GM19035 (cell line): ENCODE measurements at regions not wholly inside any gene's neighbourhood (a gene's known extent, or its start where the extent isn't known, plus 50 kb on each side); places are given as distances from the start of the nearest gene placed in this dataset.
"Not testable (repeated sequence)": the region's sequence is repeated elsewhere in the genome, so short reads cannot be mapped to it uniquely, and the experiment has no call there.

ENCODE experiments used
- ATAC-seq: cut with Tn5 transposase; IDR thresholded peaks from one replicate; pipeline ENCODE4 v1.9.1; 2021; ENCODE audit not compliant: unreplicated experiment

DNA sequence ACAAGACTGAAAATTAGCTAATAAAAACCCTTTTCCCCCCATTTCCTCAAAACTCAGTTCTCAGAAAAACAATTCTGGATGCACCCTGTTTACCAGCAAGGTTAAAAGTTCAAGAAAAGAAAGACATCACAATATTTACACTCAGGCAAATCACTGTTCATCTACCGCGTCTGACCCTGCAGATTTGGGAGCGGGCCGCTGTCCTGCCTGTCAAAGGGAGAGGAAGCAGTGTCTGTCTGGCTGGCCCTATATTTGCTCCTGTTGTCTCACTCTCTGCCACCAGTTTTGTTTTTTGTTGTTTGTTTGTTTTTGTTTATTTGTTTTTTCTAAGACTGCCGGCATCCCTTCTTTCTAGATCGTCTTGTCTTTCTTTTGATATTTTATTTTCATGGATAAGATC lies 299.4 kb downstream of the BCL2L11 start:
- ATAC-seq = not testable (repeated sequence)

DNA sequence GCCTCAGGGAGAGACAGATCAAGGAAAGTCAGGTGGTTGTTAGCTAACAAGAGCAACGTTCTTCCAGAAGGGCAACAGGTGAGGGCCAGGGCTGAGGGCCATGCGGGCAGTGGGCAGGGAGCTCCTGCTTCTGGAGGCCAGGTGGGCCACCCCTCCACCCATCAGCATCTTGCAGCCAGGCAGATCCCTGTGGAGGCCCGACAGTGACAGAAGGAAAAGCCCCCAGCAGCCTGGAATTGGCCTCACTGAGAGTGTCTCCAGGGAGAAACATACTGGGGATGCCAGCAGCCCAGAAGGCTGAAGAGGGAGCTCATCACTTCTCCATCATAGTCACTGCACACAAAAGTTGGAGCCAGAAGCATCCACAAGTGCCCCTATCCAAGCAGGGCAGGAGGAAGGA lies 300.1 kb downstream of the BCL2L11 start:
- ATAC-seq = not testable (repeated sequence)

DNA sequence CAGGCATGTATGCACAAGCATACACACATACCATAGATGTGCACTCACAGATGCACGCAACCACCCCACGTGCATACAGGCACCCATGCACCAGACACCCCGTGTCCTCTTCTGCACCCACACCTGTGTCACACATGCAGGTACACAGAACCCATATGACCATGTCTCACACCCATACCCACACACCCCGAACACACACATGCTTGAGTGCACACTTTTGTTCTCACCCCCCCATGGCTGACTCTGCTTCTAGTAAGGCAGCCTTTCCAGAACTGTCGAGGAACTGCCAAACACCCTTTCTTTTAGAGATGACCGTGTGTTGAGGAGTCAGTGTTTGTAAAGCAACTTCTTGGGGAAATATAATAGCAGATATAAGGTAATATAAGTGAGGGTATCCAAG lies 301.2 kb downstream of the BCL2L11 start:
- not testable (repeated sequence) for ATAC-seq

DNA sequence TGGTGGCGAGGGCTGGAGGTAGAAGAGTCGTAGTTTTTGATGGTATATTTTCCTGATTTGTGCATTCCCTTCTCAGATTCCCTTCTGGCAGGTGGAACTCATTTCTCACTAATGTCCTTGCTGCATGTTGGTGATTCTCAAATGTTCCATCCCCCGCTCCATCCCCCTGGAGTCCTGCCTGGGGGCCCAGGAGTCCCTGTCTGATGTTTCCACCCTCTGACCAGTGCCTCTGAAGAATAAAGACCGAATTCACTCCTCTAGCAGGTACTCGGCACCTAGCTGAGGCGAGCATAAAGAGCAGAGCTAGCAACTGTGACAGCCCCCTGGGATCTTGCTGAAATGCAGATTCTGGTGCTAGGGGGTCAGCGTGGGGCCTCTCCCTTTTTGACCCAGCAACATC lies 301.8 kb downstream of the BCL2L11 start:
- ATAC-seq = not testable (repeated sequence)

DNA sequence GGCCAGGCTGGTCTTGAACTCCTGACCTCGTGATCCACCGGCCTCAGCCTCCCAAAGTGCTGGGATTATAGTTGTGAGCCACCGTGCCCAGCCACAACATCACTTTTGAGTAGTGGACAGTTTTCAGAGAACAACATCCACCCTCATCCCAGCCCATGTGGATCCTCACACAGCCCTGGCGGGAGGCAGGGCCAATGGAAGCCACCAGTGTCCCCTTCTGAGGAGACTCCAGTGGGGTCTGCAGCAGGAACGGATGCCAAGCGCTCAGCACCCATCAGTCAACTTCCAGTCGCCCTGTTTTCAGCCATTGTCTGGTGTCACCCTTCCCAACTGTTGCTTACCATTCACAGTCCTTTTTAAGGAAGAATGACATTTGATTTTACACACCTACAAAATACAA lies 302.5 kb downstream of the BCL2L11 start:
- not testable (repeated sequence) for ATAC-seq

DNA sequence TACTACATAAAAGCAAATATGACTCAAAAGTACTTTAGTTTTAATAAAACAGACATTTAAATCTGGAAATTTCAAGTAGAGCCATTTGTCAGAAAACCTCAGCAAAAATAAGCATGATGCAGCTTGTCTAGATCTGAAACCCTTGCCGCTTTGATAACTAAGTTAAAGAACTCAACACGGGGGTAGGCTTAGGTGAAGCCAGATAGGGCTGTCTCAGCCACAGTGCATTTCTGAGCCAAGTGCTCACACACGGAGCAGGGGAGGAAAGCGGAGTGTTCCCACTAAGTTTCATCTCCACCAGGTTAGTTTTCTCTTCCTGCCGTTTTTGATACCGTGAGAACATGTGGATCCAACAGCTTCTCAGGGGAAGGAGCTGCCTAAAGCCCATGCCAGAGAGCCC lies 303.5 kb downstream of the BCL2L11 start:
- ATAC-seq = not testable (repeated sequence)

DNA sequence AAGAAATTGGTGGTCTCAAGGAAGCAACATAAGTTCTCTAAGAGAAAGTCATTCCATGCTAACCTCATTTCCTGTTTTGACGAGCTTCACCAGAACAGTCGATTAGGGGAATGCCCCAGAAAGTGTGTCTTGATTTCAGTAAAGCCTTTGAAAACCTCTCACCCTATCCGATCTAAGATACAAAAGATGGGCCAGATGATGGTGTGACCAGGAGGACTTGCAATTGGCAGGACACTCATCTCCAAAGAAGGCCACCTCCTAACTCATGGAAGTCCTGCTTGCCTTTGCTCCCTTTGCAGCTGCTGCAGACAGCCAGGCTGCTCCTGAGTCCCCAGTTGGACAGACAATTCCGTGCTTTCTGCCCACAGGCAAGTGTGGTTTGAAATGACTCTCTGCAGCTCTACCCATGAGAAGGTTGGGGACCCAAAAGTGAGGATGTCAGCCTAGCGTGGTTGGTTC lies 304.2 kb downstream of the BCL2L11 start:
- not testable (repeated sequence) for ATAC-seq

DNA sequence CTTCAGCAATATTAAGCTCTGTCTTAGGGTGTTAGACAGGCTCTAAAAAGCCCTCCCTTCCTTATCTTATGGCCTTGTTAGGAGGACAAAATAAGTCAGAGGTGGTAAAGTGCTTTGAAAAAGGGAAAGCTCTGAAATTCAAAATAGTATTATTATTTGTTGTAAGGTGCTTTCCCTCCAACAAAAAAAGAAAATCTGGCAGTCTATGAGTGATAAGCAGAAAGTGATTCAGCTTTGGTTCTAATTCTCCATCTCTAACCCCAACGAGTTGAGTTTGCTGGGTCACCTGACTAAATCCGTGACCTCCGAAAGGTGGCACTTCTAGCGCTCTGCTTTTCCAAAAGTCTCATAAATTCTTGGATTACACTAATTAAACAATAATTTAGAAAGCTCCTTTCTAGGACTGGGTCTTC lies 305.1 kb downstream of the BCL2L11 start:
- ATAC-seq = peak; percentile 57

DNA sequence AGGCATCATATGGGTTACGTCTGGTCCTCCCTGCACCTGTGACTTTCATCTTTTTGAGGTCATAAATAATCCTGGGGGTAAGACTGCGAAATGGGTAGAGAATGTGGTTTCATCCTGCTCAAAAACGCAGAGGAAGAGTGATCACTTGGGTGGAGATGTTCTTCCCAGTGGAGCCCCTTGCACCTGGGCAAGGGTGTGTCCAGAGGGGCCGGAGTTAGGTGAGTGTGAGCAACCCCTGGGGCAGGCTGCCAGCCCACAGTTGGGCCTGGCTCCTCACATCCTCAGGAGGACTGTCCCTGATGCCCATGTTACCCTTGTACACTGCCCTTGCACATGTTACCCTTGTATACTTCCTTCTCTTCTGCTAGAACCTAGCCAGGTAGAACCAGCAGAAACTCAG lies 306.6 kb downstream of the BCL2L11 start:
- not testable (repeated sequence) for ATAC-seq

DNA sequence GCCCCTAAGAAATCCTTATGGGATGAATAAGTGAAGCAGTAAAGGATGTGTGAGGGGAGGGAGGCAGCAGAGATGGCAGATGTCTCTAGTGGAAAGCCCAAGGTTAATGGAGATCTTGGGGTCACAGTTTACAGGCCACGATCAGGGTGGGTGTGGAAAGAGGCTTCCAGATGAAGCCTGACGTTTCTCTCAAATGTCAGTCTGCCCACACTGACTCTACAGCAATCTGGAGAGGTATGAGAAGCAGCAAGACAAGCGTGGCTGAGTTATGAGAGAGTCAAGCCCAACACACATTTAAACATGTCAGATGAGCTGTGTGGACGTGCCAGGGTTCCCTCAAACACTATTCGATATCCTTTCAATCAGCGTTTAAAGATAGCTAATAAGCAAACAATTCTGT lies 308.2 kb downstream of the BCL2L11 start:
- not testable (repeated sequence) for ATAC-seq

DNA sequence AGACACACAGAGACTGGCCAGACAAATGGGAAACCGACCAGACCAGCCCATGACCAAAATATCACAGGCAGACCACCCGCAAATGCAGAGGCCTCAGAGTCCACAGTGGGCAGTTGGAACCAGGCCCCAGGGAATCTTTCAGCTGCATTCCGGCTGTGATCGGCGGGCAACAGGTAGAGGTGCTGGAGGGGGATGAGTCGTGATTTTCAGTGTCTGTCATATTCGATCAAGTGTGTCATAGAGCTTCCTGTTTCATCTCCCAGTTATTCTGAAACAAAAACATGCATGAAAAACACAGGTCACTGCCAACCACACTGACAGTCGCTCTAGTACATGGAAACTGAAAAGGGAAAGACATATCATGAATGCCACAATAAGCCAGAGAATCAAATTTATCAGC lies 308.6 kb downstream of the BCL2L11 start:
- ATAC-seq = not testable (repeated sequence)

DNA sequence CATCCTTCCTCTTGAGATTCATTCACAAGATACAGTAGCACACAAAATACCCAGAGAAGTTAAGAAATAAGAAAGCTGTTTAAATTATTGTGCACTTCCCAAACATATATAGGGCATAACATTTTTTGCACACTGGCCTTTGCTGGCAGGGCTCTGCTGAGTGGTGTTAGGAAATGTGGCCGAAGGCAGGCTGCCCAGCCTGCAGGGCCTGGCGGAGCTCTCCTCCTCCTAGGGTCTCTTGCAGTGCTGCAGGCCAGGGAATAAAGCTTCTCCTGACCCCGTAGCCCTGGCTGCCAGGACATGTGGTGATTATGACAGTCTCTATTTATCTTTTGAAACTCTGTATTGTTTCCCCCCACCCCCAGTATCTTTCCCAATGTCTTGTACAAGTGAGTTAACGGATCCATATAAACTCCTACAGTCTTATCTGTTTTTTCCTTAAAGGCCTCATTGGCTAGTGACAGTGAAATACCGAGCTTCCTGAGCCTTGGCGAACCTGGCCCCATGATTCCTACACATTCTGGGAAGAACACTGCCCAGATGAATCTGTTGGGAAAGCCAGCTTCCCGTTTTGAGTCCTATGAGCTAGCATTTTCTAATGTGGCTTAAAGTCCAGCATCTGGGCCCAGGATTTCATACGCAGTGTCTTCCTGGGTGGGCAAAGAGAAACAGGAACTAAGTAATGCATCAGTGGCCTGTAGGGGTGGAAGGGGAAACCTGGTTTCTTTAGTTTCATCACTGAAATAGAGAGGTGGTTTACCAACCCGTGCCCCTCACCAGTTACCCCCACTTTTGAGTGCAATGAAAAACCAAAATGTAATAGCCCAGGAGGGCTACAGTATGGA lies 310.3 kb downstream of the BCL2L11 start:
- ATAC-seq = not testable (repeated sequence)

DNA sequence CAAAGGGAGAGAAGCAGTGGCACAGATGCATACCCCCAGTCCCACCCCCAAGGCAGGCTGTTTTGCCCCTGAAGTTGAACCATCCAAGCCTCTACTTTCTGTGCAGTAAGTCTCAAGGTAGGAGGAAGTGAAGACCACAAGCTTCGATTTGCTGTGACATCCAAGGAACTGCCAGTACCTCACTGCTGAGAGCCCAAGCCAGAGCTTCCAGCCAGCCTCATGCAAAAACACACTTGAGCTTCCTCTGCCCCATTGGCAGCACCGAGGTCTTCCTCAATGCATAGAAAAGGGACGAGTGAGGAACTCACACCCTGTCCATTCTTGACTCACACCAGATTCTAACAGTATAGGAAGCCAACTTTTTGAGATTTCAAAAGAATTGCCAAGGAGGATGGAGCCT lies 311.7 kb downstream of the BCL2L11 start:
- not testable (repeated sequence) for ATAC-seq

DNA sequence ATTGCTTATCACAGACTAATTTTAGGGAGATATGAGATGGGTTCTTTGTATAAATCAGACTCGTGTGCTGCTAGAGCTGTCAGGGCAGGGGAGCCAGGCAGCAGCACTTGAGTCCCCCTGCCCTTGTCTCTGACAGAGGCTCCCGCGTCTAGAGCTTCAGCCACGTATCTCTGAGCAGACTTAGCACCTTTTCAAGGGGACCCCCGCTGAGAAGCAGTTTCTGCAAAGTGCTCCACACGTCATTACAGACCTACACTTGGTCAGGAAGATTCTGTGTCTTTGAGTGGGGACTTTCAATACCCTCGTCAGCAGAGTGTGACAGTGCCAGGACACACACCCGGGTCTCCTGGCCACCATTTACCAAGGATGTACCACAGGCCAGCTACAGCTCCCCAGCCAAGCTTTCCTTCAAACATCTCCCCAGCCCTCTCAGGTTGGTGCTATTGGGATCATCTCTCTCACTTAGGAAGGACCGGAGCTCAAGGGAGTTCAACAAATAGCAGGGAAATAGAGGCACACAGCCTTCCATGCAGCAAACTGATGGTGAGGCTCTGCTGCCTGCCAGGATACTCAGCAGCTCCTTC lies 312.3 kb downstream of the BCL2L11 start:
- ATAC-seq = not testable (repeated sequence)

DNA sequence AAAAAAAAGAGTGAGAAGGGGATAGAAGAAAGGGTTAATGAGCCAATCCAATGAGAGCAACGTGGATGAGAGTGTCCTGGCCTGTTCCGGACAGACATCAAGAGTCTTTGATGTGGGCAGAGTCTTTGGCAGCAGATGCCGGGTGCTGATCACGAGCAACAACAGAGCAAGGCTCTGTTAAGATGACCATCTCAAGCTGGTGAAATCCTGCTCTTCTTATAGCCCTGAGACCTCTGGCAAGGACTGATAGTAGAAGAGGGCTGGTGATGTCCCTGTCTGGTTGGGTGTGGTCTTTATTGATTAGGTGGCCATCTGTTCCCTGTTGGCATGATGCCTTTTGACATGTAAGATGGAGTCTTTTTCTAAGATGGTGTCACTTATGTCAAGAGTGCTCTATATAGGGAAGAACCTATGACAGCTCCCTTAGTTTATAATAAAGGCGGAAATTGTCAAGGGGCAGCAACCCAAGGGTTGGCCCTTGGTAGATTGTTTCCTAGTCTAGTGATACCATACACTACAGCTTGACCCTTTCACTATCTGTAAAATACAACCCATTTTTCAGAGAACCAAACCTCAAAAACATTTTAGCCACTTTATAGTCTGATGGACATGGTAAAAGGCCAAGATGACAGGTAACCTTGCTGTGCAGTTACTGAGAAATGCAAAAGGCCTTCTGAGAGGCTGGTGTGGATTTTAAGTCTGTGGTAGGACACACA lies 313.3 kb downstream of the BCL2L11 start:
- ATAC-seq = not testable (repeated sequence)

DNA sequence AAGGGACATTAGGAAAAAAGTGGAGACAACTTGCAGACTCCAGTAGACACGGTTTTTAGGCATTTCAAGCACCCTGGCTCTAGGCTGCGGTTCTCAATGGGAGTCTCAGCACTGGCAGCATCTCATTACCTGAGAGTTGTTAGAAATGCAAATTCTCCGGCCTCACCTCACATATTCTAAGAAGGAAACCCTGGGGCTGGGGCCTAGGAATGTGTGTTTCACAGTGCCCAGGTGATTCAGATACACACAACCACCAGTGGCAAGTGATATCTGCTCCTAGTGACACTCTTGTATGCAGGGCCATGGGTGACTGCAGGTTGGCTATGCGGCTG lies 313.9 kb downstream of the BCL2L11 start:
- ATAC-seq = not testable (repeated sequence)

DNA sequence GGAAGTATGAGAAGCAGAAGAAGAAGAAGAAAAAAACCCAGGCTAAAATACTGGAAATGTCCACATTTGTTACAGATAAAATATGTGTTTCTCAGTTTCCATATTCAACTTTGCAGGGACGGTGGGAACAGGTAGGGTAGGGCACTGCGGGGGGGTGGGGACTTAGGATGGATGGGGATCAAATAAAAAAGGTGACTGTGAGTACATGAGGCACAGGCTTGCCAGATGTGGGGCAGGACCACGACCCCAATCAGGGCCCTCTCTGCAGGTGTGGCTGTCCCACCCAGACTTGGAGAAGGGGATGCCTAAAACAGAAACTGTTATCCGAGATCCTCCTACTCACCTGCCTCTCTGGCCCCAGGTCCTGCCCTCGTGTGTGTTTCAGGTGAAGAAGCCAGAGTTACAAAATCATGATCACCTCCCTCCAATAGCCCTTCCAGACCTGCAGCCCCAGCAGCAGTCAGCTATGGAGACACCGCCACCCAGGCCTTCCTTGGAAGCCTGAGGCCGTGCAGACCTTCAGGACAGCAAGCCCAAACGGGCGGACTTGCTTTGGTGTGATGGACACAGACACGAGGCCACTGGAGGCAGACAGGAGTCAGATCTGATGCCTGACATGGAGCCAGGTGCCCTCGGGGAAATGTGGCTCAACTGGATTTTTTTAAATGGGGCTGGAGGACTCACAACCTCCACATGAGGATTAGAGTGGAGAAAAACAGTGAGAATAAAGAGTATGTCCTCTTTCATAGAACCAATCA lies 315.0 kb downstream of the BCL2L11 start:
- ATAC-seq = not testable (repeated sequence)

DNA sequence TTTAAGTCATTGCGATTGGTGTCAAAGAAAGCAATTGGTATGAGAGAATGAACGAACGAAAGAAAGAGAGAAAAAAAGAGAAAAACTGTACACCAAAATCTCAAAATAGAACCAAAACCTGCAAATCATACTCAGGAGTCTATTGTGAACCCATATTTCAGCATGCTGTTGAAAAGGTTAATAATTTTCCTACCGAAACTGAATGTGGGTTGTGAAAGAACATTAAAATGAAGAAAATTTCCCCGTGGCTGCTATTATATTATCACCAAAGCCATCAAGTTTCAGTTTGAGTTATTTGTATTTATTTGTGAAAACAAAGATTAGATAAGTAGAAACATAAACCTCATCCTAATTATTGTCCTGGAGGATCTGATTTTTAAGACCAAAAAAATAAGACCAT lies 315.7 kb downstream of the BCL2L11 start:
- ATAC-seq = peak; percentile 49

DNA sequence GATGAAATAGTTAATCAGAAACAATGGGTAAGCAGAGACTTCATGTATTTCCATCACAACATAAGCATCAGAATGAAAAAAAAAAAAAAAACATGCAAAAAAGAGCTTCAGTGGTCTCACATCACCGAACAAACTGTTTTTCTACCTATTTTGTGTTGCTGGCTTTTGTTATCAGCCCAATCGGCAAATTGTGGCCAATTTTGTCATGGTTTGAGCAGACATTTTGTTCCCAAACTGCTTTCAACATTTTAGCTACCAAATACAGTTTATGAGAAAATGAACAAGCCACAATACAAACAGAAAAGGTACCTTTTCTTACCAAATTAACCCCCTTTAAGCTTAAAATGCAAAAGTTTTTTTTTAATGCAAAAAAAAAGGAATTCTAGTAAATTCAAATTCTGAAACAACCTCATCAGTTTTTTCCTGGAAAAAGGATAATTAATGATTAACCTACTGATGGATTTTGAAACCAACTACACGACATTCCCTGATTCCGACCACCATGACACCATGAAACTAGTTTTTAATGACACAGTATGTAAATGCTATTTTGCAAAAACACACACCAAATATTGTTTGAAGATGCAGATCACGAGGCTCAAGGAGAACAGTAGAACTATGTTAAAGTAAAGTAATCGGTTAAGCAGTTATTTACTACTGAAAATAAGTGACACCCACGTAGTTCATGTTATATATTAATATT lies 316.7 kb downstream of the BCL2L11 start:
- not testable (repeated sequence) for ATAC-seq

DNA sequence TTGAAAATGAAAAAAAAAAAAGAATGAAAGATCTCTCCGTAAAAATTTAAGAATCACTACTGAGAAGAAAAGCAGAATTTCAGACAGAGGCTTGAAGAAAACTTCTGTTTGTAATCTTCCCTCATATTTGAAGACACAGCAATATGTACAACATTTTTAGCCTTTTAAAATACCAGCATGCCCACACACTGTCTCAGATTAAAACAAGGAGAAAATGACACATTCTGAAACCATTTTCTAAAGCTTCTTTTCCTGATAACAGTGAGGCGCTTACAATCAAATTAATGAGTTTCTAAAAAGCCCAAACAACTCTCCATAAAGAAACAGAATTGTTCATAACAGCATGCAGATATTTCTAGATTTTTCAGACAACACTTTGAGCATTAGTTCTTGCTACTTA lies 317.4 kb downstream of the BCL2L11 start:
- ATAC-seq = not testable (repeated sequence)
